ENCODE measurements at regions not wholly inside any gene's neighbourhood (a gene's known extent, or its start where the extent isn't known, plus 50 kb on each side); places are given as distances from the start of the nearest gene placed in this dataset.

DNA sequence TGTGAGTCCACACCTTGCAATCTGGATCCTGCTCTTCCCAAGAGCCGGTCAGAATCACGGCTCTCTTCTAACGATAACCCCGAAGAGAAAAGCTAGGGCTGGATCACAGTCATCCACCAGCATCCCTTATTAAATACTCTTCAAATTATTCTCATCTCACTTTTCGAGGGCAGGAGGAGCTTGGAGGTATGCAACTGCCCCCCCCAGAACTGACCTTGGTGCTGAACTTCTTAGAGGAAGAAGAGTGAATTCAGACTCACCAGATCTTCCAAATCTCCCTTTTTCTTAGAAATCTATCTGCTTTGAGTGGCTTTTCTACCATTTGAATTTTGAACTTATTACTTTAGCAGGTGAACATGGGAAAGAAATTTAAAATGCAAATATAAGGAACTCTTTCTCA, 75.7 kb downstream of the MED10 start:
- TF ChIP-seq, protein P1, sequence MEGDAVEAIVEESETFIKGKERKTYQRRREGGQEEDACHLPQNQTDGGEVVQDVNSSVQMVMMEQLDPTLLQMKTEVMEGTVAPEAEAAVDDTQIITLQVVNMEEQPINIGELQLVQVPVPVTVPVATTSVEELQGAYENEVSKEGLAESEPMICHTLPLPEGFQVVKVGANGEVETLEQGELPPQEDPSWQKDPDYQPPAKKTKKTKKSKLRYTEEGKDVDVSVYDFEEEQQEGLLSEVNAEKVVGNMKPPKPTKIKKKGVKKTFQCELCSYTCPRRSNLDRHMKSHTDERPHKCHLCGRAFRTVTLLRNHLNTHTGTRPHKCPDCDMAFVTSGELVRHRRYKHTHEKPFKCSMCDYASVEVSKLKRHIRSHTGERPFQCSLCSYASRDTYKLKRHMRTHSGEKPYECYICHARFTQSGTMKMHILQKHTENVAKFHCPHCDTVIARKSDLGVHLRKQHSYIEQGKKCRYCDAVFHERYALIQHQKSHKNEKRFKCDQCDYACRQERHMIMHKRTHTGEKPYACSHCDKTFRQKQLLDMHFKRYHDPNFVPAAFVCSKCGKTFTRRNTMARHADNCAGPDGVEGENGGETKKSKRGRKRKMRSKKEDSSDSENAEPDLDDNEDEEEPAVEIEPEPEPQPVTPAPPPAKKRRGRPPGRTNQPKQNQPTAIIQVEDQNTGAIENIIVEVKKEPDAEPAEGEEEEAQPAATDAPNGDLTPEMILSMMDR (conservative IDR thresholded peaks at IDR 0.05 in 1 of 2, IDR thresholded peaks at IDR 0.05 in 1 of 2; ENCODE audit: extremely low read depth in 1 of 2, insufficient read depth in 1 of 2, low read depth in 1 of 2, low read length in 2 of 2): no peak
- no peak for TF ChIP-seq EZH2 (IDR thresholded peaks at IDR 0.05; ENCODE audit: borderline replicate concordance, low read length)

Data from mammary epithelial cell (primary cell).